ENCODE measurements at regions not wholly inside any gene's neighbourhood (a gene's known extent, or its start where the extent isn't known, plus 50 kb on each side); places are given as distances from the start of the nearest gene placed in this dataset.

- no peak for TF ChIP-seq CTCF (conservative IDR thresholded peaks at IDR 0.05)
- no peaks in the 10 kb centered on the region for H3K9me3 ChIP-seq (ENCODE audit: control insufficient read depth, low read depth, low read length)
- H3K36me3 Mint-ChIP-seq (ENCODE audit: insufficient read depth in 1 of 3, low read depth in 3 of 3): peaks cover 0 to 4% (median 3%) of the 10 kb centered on the region in 3 experiments; a peak in 2 of 7 replicates
- H3K27ac ChIP-seq (ENCODE audit: insufficient read length, low read depth, low read length): no peak overlapping the region
- H2AFZ ChIP-seq (ENCODE audit: low read length): no peak overlapping the region
- no peaks in the 10 kb centered on the region for H3K4me1 ChIP-seq (ENCODE audit: insufficient read depth, low read length)
- peaks cover 0 to 9% of the 10 kb centered on the region in 2 experiments; a peak in 3 of 5 replicates for H3K9me3 Mint-ChIP-seq
- no peak overlapping the region for H3K18ac ChIP-seq (ENCODE audit: insufficient read length, low read depth, low read length)
- no peak overlapping the region for H2BK120ac ChIP-seq (ENCODE audit: low read depth, low read length, poor library complexity, severe bottlenecking)
- H3K56ac ChIP-seq (ENCODE audit: insufficient read length, low read depth, low read length): no peak overlapping the region
- no peak overlapping the region for H2BK5ac ChIP-seq (ENCODE audit: insufficient read length, low read length)
- H3K23me2 ChIP-seq (ENCODE audit: insufficient read length, low read depth, low read length, poor library complexity, severe bottlenecking): no peaks in the 10 kb centered on the region
- no peak overlapping the region for H2BK20ac ChIP-seq (ENCODE audit: low read depth, low read length, poor library complexity, severe bottlenecking)
- H3K79me1 ChIP-seq (ENCODE audit: insufficient read depth, low read depth, low read length, poor library complexity, severe bottlenecking): no peaks in the 10 kb centered on the region
- no peak overlapping the region for H3T11ph ChIP-seq (ENCODE audit: low read length)
- no peak overlapping the region for H3K4me2 ChIP-seq (ENCODE audit: insufficient read depth, insufficient read length, low read length)
- no peaks in the 10 kb centered on the region for H4K20me1 ChIP-seq (ENCODE audit: control insufficient read depth, insufficient read depth, insufficient read length)
- H3K79me2 ChIP-seq (ENCODE audit: insufficient read depth, low read length): no peaks in the 10 kb centered on the region
- H3K27ac Mint-ChIP-seq: no peak overlapping the region
- no peak overlapping the region for H2BK15ac ChIP-seq (ENCODE audit: low read depth, low read length)
- no peak overlapping the region for H3K4me3 Mint-ChIP-seq
- no peaks in the 10 kb centered on the region for H3K27me3 Mint-ChIP-seq (ENCODE audit: low read depth)
- no peak overlapping the region for H4K91ac ChIP-seq (ENCODE audit: insufficient read length, low read depth, low read length)
- H3K14ac ChIP-seq (ENCODE audit: insufficient read depth, low read length): no peak overlapping the region
- no peak overlapping the region for H3K23ac ChIP-seq (ENCODE audit: insufficient read length, low read depth, low read length)
- no peak overlapping the region for H4K8ac ChIP-seq (replicated peaks; ENCODE audit: insufficient read length, low read depth, low read length)
- H4K5ac ChIP-seq (ENCODE audit: insufficient read length, low read depth, low read length): no peak overlapping the region
- H2AK5ac ChIP-seq (ENCODE audit: insufficient read length, low read length): no peak overlapping the region
- H3K27me3 ChIP-seq (ENCODE audit: insufficient read depth, low read length): no peaks in the 10 kb centered on the region
- H3K9ac ChIP-seq (ENCODE audit: extremely low read depth, insufficient read length, low read length): no peak overlapping the region
- DNase-seq: no peak
- no peaks in the 10 kb centered on the region for H3K4me1 Mint-ChIP-seq
- H2BK12ac ChIP-seq (ENCODE audit: insufficient read length, low read depth, low read length): no peak overlapping the region
- H3K4ac ChIP-seq (ENCODE audit: low read depth, low read length): no peak overlapping the region
Measured at GRCh38 chr13:86992251-86992650, 678.9 kb upstream of the SLITRK5 start.

All from H9 (cell line).